Stimulated activated memory B cell treated with anti-CD40 and anti-IgM and Interleukin-4, amounts not matched to agents 10 μg/mL and 1 μg/mL and 100 μg/mL, for 72 hours (primary cell): ENCODE measurements at regions not wholly inside any gene's neighbourhood (a gene's known extent, or its start where the extent isn't known, plus 50 kb on each side); places are given as distances from the start of the nearest gene placed in this dataset.
A peak's percentile ranks its signal among the peaks of the same experiment; 100 is the strongest.
"Not testable (repeated sequence)": the region's sequence is repeated elsewhere in the genome, so short reads cannot be mapped to it uniquely, and the experiment has no call there.

ENCODE experiments used
- ATAC-seq: fragments of 150-1000 bp; cut with Tn5 transposase; 2 replicates; pipeline ENCODE4 v1.10.0; 2021
- H3K27ac Mint-ChIP-seq: one replicate; pipeline ENCODE4 v1.8.0; 2022; ENCODE audit warnings: mild to moderate bottlenecking, mixed read lengths
- H3K27me3 Mint-ChIP-seq: one replicate; pipeline ENCODE4 v1.8.0; 2022; ENCODE audit warnings: mixed read lengths
- H3K36me3 Mint-ChIP-seq: one replicate; pipeline ENCODE4 v1.8.0; 2022; ENCODE audit warnings: mixed read lengths
- H3K4me1 Mint-ChIP-seq: one replicate; pipeline ENCODE4 v1.8.0; 2022; ENCODE audit warnings: mixed read lengths
- H3K4me3 Mint-ChIP-seq: one replicate; pipeline ENCODE4 v1.8.0; 2022; ENCODE audit warnings: mild to moderate bottlenecking, moderate library complexity, mixed read lengths
- H3K9me3 Mint-ChIP-seq: one replicate; pipeline ENCODE4 v1.8.0; 2022; ENCODE audit warnings: mixed read lengths

DNA sequence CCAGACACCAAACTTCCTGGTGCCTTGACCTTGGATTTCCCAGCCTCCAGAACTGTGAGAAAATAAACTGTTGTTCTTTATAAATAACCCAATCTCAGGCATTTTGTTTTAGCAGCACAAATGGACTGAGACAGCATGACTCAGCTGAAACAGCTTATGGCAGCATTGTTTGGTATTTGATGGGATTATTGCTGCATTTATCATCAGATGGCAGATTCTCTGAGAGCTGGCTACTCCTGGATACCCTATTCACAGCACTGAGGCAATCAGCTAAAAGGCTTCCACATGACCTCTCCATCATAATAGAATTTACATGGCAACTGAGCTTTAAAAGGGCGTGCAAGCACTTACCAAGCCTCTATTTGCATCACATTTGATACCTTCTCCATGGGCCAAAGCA lies 623.1 kb upstream of the CPEB2 start:
- Mint-ChIP-seq H3K36me3 (no peaks in the 10 kb centered on the region), H3K4me3 (no peak overlapping the region), H3K27me3 (no peaks in the 10 kb centered on the region), H3K27ac (no peak overlapping the region), H3K4me1 (peaks cover 5% of the 10 kb centered on the region), H3K9me3 (no peaks in the 10 kb centered on the region)
- no peak for ATAC-seq

DNA sequence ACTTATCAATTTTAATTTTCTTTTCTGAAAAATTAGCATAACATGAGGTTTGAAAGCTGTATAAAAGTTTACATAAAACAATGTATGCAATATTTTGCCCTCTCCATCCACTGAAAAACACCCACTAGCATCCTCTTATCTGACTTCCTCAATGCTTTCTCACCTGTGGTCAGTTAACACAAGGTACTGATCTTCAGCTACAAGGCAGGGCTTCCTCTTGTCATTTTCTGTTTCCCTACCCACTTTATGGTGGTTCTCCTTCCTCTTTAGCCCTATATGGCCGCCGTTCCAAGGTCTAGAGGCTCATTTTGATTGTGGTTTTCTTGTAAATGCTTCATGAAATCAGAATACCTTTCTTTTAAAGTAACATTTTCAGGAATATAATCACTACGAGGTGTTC lies 618.6 kb upstream of the CPEB2 start:
- Mint-ChIP-seq H3K4me3 (no peak overlapping the region), H3K27me3 (no peaks in the 10 kb centered on the region), H3K4me1 (peaks cover 5% of the 10 kb centered on the region), H3K36me3 (no peaks in the 10 kb centered on the region), H3K27ac (no peak overlapping the region), H3K9me3 (no peaks in the 10 kb centered on the region)
- ATAC-seq = peak; percentile 89

GRCh38 chr4:14384824-14385223 lies 617.5 kb upstream of the CPEB2 start:
- ATAC-seq = no peak
- Mint-ChIP-seq H3K4me1 (peaks cover 5% of the 10 kb centered on the region), H3K36me3 (no peaks in the 10 kb centered on the region), H3K27me3 (no peaks in the 10 kb centered on the region), H3K4me3 (no peak overlapping the region), H3K9me3 (no peaks in the 10 kb centered on the region), H3K27ac (no peak overlapping the region)

GRCh38 chr4:14386196-14386595 lies 616.1 kb upstream of the CPEB2 start:
- Mint-ChIP-seq H3K36me3 (no peaks in the 10 kb centered on the region), H3K9me3 (no peaks in the 10 kb centered on the region), H3K27me3 (no peaks in the 10 kb centered on the region), H3K4me3 (no peak overlapping the region), H3K27ac (no peak overlapping the region), H3K4me1 (peaks cover 5% of the 10 kb centered on the region)
- ATAC-seq = no peak

DNA sequence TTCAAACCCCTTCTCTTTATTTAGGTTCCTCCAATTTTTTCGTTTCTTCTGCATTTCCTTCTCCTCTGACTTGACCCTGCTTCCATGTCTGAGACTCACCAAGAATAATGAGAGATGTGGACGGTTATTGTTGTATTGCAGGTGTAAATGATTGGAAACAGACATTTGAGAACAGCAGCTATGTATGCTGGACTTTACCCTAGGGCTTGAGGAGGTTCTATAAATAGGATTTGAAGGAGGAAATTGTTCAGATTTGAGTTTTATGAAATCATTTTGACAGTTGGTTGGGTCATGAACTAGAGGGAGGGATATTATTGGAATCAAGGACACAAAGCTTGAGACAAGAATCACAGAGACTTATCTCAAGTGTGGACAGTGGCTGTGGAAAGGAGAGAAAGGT lies 614.6 kb upstream of the CPEB2 start:
- Mint-ChIP-seq H3K36me3 (no peaks in the 10 kb centered on the region), H3K4me3 (no peak overlapping the region), H3K27me3 (no peaks in the 10 kb centered on the region), H3K27ac (no peak overlapping the region), H3K4me1 (peaks cover 5% of the 10 kb centered on the region), H3K9me3 (no peaks in the 10 kb centered on the region)
- ATAC-seq = no peak

DNA sequence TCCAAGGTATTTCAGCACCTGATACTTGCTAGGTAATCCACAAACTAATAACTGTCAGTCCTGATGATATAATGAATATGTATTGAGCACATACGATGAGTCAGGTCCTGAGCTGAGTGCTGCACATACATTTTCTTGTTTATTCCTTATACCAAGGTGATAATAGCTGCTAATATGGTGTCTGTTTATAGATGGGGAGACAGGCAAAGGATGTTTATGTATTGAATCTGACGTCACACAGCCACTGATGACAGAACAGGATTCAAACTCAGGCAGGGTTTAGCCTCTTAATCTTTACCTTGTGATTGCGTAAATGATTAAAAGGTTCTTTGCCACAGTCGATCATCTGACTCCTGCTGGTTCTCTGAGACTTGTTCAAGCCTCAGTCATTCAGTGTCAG lies 609.9 kb upstream of the CPEB2 start:
- Mint-ChIP-seq H3K36me3 (no peaks in the 10 kb centered on the region), H3K27ac (no peak overlapping the region), H3K4me3 (no peak overlapping the region), H3K4me1 (no peaks in the 10 kb centered on the region), H3K9me3 (no peaks in the 10 kb centered on the region), H3K27me3 (no peaks in the 10 kb centered on the region)
- no peak for ATAC-seq

DNA sequence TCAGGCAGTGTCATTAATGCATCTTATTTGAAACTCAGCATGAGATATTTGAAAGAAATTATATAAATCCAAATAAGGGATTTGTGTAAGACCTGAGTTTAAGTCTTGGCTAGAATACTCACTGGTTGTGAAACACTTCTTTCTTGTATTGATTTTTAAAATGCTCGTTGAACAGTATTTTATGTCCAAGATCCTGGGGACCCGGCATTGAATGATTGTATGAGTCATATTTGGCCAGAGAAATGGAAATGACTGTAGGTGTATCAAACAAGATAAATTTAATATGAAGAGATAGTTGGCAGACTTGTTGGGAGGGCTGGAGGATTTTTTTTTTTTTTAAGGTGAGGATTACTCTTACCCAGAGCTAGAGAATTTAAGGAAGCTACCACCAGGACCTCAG lies 606.1 kb upstream of the CPEB2 start:
- H3K27me3 Mint-ChIP-seq = no peaks in the 10 kb centered on the region
- no peak for ATAC-seq
- no peaks in the 10 kb centered on the region for H3K4me1 Mint-ChIP-seq
- H3K9me3 Mint-ChIP-seq = peaks cover 7% of the 10 kb centered on the region
- no peaks in the 10 kb centered on the region for H3K36me3 Mint-ChIP-seq
- no peak overlapping the region for H3K4me3 Mint-ChIP-seq
- no peak overlapping the region for H3K27ac Mint-ChIP-seq

GRCh38 chr4:14399848-14400247 lies 602.4 kb upstream of the CPEB2 start:
- Mint-ChIP-seq H3K9me3 (peaks cover 21% of the 10 kb centered on the region), H3K27ac (no peak overlapping the region), H3K27me3 (no peaks in the 10 kb centered on the region), H3K4me3 (no peak overlapping the region), H3K36me3 (peaks cover 4% of the 10 kb centered on the region), H3K4me1 (no peaks in the 10 kb centered on the region)
- peak; percentile 54 for ATAC-seq

GRCh38 chr4:14400307-14400706 lies 602.0 kb upstream of the CPEB2 start:
- H3K27ac Mint-ChIP-seq = no peak overlapping the region
- peaks cover 21% of the 10 kb centered on the region for H3K9me3 Mint-ChIP-seq
- H3K4me1 Mint-ChIP-seq = no peaks in the 10 kb centered on the region
- peak; percentile 50 for ATAC-seq
- H3K27me3 Mint-ChIP-seq = no peaks in the 10 kb centered on the region
- H3K36me3 Mint-ChIP-seq = peaks cover 4% of the 10 kb centered on the region
- H3K4me3 Mint-ChIP-seq = no peak overlapping the region

DNA sequence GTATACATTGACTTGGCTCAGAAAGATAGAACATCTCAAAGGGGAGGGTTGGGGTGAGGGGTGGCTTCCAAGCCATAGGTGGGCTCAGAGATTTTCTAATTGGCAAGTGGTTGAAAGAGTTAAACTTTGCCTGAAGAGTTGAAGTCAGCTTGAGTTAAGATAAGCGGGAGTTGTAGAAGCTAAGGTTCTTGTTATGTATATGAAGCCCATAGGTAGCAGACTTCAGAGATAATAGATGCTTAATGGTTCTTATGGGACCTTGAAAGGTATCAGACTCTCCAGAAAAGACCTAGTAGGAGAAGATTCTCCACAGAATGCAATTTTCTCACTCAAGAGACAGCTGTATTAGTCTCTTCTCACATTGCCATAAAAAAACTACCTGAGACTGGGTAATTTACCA lies 599.1 kb upstream of the CPEB2 start:
- Mint-ChIP-seq H3K36me3 (peaks cover 4% of the 10 kb centered on the region), H3K9me3 (peaks cover 21% of the 10 kb centered on the region), H3K4me1 (no peaks in the 10 kb centered on the region), H3K27ac (no peak overlapping the region), H3K27me3 (no peaks in the 10 kb centered on the region), H3K4me3 (no peak overlapping the region)
- ATAC-seq = no peak

GRCh38 chr4:14404730-14405129 lies 597.6 kb upstream of the CPEB2 start:
- Mint-ChIP-seq H3K9me3 (peaks cover 15% of the 10 kb centered on the region), H3K27ac (no peak overlapping the region), H3K4me3 (no peak overlapping the region), H3K36me3 (peaks cover 4% of the 10 kb centered on the region), H3K4me1 (no peaks in the 10 kb centered on the region), H3K27me3 (no peaks in the 10 kb centered on the region)
- no peak for ATAC-seq

GRCh38 chr4:14410516-14410915 lies 591.8 kb upstream of the CPEB2 start:
- ATAC-seq = no peak
- Mint-ChIP-seq H3K4me1 (no peaks in the 10 kb centered on the region), H3K9me3 (no peaks in the 10 kb centered on the region), H3K27ac (no peak overlapping the region), H3K4me3 (no peak overlapping the region), H3K27me3 (no peaks in the 10 kb centered on the region), H3K36me3 (no peaks in the 10 kb centered on the region)

GRCh38 chr4:14415146-14415545 lies 587.1 kb upstream of the CPEB2 start:
- Mint-ChIP-seq H3K9me3 (no peaks in the 10 kb centered on the region), H3K36me3 (no peaks in the 10 kb centered on the region), H3K4me1 (no peaks in the 10 kb centered on the region), H3K4me3 (no peak overlapping the region), H3K27me3 (no peaks in the 10 kb centered on the region), H3K27ac (no peak overlapping the region)
- no peak for ATAC-seq

DNA sequence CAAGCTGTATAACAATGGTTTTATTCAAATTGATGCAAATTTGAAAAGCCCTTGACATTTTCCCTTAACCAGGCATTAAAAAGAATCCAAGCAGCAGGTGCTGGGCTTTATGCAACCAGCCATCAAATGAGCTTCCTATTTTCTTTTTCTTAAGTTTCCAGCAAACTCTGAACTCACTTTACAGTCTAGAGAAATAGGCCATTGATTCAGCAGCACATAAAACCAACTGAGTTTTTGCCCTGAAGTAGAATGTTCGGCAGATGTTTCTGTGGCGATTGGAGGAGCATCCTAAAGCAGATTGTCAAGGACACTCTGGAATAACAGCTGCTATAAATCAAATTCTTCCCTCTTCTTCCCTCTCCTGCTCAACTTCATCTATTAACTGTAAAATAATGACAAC lies 582.8 kb upstream of the CPEB2 start:
- peaks cover 4% of the 10 kb centered on the region for H3K9me3 Mint-ChIP-seq
- H3K4me3 Mint-ChIP-seq = no peak overlapping the region
- no peak overlapping the region for H3K27ac Mint-ChIP-seq
- no peak for ATAC-seq
- no peaks in the 10 kb centered on the region for H3K27me3 Mint-ChIP-seq
- H3K36me3 Mint-ChIP-seq = no peaks in the 10 kb centered on the region
- no peaks in the 10 kb centered on the region for H3K4me1 Mint-ChIP-seq

DNA sequence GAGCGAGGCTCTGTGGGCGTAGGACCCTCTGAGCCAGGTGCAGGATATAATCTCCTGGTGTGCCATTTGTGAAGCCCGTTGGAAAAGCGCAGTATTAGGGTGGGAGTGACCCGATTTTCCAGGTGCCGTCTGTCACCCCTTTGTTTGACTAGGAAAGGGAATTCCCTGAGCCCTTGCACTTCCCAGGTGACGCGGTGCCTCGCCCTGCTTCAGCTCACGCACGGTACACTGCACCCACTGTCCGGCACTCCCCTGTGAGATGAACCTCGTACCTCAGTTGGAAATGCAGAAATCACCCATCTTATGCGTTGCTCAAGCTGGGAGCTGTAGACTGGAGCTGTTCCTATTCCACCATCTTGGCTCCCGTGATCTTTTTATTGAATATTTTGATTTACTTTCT lies 576.0 kb upstream of the CPEB2 start:
- ATAC-seq, H3K4me3 Mint-ChIP-seq, H3K27ac Mint-ChIP-seq, H3K27me3 Mint-ChIP-seq, H3K36me3 Mint-ChIP-seq: not testable (repeated sequence)
- Mint-ChIP-seq H3K4me1 (peaks cover 18% of the 10 kb centered on the region), H3K9me3 (peaks cover 12% of the 10 kb centered on the region)

GRCh38 chr4:14428125-14428524 lies 574.2 kb upstream of the CPEB2 start:
- Mint-ChIP-seq H3K36me3 (peaks cover 4% of the 10 kb centered on the region), H3K27me3 (no peaks in the 10 kb centered on the region), H3K9me3 (peaks cover 11% of the 10 kb centered on the region), H3K4me3 (no peak overlapping the region), H3K27ac (no peak overlapping the region), H3K4me1 (peaks cover 27% of the 10 kb centered on the region)
- no peak for ATAC-seq
